Smooth muscle cell of the brain vasculature (primary cell): ENCODE measurements at regions not wholly inside any gene's neighbourhood (a gene's known extent, or its start where the extent isn't known, plus 50 kb on each side); places are given as distances from the start of the nearest gene placed in this dataset.
A peak's percentile ranks its signal among the peaks of the same experiment; 100 is the strongest.

ENCODE experiments used
- DNase-seq: peaks from one replicate; pipeline ENCODE4 v3.0.0-alpha.2; 2012; ENCODE audit warnings: low read depth, low spot score

- DNase-seq: no peak
These were observed 127.2 kb downstream of the BBS10 start for GRCh38 chr12:76220980-76221379.

DNA sequence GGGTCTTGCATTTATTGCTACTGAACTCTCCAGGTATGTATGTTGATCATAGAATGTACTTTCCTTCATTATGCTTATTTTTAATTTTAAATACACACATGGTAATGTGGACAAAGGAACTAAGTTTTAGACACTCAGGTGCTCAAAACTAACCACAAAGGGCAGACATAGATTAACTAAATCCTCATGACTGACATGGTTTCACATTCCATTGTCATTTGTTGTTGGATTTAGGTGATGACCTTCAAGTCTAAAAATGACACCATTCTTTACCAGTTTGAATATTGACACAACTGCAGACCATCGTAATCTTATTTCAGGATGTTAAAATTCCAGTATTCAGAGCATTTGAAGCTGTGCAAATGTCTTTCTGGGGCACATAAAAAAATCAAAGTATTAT is 128.4 kb downstream of the BBS10 start:
- DNase-seq: no peak

- DNase-seq: no peak
These were observed 131.4 kb downstream of the BBS10 start for GRCh38 chr12:76216585-76217472.

- no peak for DNase-seq
These were observed 123.6 kb upstream of the NAP1L1 start for GRCh38 chr12:76208129-76208528.

- no peak for DNase-seq
These were observed 122.2 kb upstream of the NAP1L1 start for GRCh38 chr12:76206677-76207072.

GRCh38 chr12:76206039-76206676 is 121.7 kb upstream of the NAP1L1 start:
- no peak for DNase-seq

DNA sequence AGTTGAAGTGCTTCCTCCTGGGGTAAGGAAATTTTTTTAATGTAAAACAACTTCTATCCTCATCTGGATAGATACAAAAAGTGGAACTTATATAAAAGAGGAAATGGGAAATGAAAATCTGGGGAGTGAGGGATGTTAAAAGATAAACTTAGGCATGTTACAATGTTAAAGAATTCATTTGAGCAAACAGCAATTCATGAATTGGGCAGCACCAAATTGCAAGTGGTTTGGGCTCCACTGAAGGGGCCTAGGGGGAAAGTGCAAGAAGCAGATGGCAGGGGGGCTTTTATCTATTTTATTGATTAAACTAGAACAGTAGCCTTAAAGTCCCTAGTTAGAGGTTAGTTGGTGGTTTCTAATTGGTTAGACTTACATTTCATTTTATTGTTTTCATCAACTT is 118.1 kb upstream of the NAP1L1 start:
- DNase-seq: no peak

- DNase-seq: no peak
These were observed 117.3 kb upstream of the NAP1L1 start for GRCh38 chr12:76201758-76202157.

DNA sequence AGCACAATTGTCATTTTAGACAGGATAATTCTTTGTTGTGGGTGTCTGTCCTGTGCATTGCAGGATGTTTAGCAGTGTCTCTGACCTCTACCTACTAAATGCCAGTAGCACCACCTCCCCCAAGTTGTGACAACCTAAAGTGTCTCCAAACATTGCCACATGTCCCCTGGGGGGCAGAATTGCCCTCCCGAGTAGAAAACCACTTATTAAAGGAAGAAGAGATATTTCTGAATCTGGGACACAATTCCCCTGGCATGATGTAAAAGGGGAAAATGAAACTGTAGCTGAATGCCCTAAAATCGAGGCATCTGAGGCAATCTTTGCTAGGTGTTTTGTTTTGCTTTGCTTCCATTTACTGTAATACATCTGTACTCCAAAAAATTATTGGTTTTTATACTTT is 116.8 kb upstream of the NAP1L1 start:
- DNase-seq: no peak

DNA sequence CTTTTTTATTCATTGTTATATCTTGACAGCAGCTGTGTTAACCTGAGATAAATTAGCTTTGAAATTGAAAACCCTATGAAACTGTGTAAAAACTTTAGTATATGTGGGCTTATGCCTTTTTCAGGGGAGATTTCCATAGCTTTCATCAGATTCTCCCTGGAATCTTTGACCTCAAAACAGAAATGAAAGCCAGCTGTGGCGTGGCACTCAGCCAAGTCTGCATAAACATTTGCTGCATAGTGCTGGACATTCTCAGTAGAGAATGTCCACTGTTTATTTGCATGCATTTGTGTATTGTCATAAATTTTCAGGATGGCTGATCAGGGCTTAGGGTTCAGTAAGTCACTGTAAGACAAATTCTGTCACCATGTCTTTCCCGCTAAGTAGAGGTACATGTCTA is 115.3 kb upstream of the NAP1L1 start:
- DNase-seq: peak; percentile 20

DNA sequence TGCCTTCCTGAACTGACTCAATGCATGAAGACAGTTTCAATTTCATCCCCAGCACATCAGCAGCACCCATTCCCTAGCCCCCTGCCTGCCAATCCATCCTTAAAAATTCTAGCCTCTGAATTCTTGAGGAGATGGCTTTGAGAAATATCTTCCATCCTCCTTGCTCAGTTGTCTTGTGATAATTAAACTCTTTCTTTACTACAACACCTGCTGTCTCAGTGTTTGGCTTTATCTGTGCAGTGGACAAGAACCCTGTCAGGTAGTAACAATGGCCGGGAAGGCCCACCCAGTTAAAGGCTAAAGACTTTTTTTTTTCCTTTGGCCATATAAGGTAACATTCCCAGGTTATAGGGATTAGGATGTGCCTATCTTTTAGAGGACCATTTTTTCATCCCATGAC is 114.4 kb upstream of the NAP1L1 start:
- DNase-seq: no peak

DNA sequence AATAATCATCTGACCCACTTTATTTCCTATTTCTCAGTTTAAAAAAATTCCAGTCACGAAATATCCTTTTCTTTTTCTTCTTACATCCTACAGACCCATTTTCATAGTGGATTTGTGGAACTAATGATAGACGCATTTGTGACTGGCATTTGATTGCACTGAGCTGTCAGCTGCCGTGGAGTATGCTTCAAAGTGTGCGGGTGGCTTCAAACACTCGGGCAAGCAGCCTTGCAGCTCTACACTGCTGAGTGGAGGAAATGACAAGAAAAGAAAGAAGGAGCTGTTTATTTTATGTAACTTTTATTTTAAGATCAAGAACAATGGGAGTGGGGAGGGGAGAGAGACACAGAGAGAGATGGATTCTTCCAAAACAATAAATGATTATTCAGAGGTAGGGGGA is 112.8 kb upstream of the NAP1L1 start:
- DNase-seq: no peak

- no peak for DNase-seq
These were observed 111.4 kb upstream of the NAP1L1 start for GRCh38 chr12:76195920-76196319.

DNA sequence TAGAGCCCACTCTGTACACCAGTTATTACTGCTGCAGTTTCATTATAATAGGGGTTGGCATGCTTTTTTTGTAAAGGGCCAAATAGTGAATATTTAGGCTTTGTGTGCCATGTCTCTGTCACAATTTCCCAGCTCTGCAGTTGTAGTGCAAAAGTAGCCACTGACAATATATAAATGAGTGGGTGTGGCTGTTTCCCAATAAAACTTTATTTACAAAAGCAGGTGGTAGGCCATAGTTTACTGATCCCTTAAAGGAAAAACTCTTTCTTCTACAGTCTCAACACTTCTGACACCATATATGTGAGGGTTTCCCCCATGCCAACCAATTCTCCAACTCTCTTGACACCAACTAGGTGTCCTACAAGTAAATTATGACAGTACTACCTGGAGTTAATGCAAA is 110.2 kb upstream of the NAP1L1 start:
- DNase-seq: no peak

GRCh38 chr12:76193961-76194360 is 109.5 kb upstream of the NAP1L1 start:
- no peak for DNase-seq

- no peak for DNase-seq
These were observed 107.9 kb upstream of the NAP1L1 start for GRCh38 chr12:76192416-76192815.

DNA sequence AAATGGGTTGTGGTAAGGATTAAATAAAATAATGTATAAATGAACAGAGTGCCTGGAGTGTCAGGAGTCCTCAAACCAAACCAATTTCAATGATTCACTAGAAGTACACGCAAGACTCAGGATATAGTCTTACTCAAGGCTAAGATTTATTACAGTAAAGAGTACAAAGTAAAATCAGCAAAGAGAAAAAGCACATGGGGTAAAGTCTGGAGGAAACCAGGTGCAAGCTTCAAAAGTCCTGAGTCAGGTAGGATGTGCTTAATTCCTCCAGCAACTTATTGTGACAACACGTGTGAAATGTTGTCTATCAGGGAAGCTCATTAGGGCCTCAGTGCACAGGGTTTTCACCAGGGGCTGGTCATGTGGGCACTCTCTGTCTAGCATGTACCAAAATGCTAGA is 105.8 kb upstream of the NAP1L1 start:
- DNase-seq: no peak

- no peak for DNase-seq
These were observed 105.4 kb upstream of the NAP1L1 start for GRCh38 chr12:76189851-76190250.

GRCh38 chr12:76187177-76187576 is 102.7 kb upstream of the NAP1L1 start:
- no peak for DNase-seq

DNA sequence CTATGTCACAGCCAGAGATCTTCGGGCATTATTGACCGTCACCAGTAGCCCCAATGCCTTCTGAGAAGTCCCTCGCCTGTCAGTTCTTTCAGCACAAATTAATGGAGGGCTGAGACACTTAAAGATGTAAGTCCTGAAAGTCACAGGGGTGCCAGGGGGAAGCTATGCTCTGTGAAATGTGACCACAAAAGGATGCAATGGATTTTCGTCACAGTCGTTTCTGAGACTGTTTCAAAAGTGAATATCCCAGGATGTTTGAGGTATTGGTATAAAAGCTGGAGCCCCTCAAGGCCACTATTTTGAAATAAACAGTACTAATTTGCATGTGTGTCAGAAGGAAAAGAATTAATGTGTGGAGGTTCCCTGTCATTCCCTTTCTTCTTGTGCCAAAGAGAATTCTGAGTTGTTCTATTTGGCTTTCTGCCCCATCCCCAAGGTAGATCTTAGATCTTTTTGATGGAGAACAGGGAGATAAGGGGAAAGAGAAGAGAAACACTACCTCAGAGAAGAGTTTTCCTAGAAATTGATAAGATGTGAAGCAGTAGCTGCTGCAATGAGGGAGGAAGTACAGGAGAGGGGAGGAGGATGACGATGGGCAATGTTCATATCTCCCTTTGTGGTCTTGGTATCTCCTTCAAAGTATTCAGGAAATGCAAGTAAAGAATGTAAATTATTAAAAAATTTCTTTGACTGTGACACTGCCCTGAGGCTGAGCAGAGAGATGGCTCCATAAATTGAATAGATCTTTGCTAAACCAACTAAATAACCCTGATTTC is 101.8 kb upstream of the NAP1L1 start:
- DNase-seq: no peak

DNA sequence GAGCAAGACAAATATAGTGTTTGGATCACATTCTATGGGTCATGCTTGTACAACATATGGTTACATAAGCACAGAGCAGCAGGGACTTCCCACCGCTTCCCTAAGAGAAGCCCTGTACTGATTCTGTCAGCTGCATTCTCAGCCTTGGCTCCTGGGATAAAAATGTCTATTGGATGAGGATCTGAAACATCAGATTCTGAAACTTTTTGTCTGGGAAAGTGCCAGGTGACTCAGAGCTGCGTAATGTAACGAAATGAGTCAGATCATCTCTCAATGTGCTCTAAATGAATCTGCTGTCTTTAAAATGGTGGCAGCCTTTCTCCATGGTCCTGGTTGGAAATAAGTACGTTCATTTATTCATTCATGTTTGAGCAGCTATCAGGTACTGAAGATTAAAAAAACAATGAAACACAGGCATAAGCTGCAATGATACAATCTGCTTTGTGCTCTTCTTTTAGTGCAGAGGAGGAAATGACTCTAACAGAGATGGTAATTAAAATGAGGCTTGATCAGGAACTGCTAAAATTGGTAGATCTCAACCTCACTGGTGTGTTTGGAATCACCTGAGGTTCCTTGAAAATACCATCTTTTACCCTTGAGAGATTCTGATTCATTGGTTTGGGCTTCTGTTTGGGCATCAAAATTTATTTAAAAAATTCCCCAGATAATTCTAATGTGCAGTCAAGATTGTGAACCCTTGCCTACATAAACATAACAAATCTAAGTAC is 99.1 kb upstream of the NAP1L1 start:
- peak; percentile 90 for DNase-seq
